GM18907 (cell line): ENCODE measurements at regions not wholly inside any gene's neighbourhood (a gene's known extent, or its start where the extent isn't known, plus 50 kb on each side); places are given as distances from the start of the nearest gene placed in this dataset.

Experiments used
- ATAC-seq: cut with Tn5 transposase; IDR thresholded peaks from one replicate; pipeline ENCODE4 v1.9.1; 2021; ENCODE audit warnings: mild to moderate bottlenecking, moderate library complexity; ENCODE audit not compliant: unreplicated experiment

DNA sequence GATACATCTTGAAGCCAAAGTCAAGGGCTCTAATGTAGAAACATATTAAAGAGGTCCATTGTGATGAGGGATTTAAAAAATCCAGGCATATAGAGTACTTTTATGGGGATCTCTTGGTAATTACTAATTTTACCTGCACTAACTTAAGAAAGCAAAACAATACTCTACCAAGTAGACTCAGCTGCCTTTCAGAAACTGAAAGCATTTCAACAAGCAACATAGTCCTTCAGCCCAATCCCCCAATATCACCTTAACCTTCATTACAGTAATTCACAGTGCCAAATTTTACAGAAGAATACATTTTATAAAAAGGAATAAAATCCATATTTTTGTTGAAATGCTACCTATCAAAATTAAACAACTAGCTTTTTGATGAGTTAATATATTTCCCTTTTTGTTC, 422.9 kb downstream of the DTHD1 start:
- no peak for ATAC-seq

GRCh38 chr4:36709991-36710390, 428.6 kb downstream of the DTHD1 start:
- no peak for ATAC-seq

GRCh38 chr4:36712013-36712412, 430.6 kb downstream of the DTHD1 start:
- no peak for ATAC-seq

DNA sequence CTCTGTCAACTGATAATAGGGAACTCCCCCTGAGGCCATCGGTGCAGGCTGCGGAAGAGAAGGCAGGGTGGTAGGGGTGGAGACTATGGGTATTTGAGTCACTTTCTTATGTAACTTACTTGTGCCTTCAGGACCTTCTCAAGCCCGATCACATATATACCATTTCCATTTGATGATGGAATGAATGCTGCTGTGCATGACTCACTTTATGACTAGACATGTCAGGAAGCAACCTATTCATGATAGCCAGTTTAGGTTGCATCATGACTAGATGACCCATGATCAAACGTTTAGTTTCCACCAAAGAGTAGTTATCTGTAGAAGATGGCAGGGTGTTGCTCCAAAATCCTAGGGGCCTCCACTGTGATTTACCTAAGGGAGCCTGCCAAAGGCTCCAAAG, 435.5 kb downstream of the DTHD1 start:
- ATAC-seq = no peak

DNA sequence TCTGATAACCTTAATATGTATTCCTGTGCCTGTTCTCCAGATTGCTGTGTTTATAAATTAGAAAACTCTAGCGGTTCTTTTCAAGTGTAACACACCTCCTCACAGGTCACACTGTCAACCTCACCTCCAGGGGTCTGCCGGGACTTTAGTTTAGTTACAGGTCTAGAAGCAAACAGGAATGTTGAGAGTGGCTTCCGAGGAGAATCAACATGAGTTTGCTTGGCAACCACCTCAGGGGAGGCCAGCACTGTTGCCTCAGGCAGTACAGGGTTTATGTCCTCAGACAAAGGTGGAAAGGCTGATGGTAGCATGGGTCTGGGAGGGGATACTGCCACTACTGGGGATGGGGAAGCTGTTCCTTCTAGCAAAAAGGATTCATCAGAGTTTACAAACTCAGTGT, 438.0 kb downstream of the DTHD1 start:
- ATAC-seq = no peak

GRCh38 chr4:36722986-36723385, 441.6 kb downstream of the DTHD1 start:
- no peak for ATAC-seq

DNA sequence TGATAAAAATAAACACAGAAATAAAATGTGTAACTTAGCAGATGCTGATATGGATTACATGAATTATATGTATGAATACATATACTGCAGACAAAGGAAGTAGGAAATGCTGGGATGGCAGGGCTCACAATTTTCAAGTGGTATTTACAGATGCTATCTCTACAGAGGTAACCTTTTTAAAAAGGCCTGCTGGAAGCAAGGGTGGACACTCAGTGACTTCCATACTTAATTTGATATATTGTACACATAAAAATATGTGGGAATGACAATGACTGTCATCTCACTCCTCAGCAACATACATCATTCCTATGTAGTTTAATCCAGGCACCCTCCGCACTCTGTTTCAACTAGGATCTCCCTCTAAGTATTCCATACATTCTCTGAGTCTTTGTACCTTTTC, 452.9 kb downstream of the DTHD1 start:
- no peak for ATAC-seq

DNA sequence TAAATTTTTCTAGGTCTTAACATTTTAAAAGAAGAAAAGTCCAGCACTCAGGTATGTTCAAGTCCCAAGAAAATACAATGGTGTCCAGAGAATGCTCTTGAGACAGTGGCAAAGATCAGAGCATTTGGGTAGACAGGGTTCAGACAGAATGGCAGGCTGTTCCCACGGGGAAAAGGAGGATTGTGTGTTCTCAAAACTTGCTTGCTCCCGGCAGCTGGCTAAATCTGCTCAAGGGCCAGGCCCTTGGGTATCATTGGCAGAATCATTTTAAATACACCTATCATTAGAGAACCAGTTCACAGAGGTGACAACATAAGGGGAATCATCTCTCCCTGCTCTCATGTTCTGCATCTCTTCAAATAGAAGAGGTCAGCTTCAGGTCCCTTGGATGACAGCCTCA, 456.3 kb downstream of the DTHD1 start:
- ATAC-seq = no peak

- ATAC-seq = no peak
These were observed 459.4 kb downstream of the DTHD1 start for GRCh38 chr4:36740796-36741310.

- ATAC-seq = no peak
These were observed 466.1 kb downstream of the DTHD1 start for GRCh38 chr4:36747277-36748129.

DNA sequence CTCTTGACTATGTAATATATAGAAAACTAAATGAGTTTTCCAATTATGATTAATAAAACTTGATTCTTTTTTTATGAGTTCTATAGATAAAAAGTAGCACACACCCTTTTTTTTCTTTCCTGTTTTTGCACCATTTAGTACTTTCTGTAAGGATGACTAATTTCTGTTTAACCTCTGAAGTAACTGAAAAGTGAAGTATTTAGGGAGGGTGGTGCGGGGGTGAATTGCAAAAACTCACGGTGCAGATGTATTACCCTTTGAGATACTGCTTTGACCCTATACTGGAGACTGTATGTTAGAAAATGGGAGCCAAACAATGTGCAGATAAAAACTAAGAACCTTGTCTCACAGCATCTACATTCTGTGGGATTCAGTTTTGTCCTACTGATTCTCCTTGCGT, 471.6 kb downstream of the DTHD1 start:
- ATAC-seq = no peak

- ATAC-seq = no peak
These were observed 476.3 kb downstream of the DTHD1 start for GRCh38 chr4:36757580-36758311.

- no peak for ATAC-seq
These were observed 477.1 kb downstream of the DTHD1 start for GRCh38 chr4:36758312-36759178.

- no peak for ATAC-seq
These were observed 480.2 kb downstream of the DTHD1 start for GRCh38 chr4:36761607-36762006.

GRCh38 chr4:36763814-36764213, 480.7 kb upstream of the NWD2 start:
- no peak for ATAC-seq

GRCh38 chr4:36767596-36767995, 476.9 kb upstream of the NWD2 start:
- no peak for ATAC-seq

DNA sequence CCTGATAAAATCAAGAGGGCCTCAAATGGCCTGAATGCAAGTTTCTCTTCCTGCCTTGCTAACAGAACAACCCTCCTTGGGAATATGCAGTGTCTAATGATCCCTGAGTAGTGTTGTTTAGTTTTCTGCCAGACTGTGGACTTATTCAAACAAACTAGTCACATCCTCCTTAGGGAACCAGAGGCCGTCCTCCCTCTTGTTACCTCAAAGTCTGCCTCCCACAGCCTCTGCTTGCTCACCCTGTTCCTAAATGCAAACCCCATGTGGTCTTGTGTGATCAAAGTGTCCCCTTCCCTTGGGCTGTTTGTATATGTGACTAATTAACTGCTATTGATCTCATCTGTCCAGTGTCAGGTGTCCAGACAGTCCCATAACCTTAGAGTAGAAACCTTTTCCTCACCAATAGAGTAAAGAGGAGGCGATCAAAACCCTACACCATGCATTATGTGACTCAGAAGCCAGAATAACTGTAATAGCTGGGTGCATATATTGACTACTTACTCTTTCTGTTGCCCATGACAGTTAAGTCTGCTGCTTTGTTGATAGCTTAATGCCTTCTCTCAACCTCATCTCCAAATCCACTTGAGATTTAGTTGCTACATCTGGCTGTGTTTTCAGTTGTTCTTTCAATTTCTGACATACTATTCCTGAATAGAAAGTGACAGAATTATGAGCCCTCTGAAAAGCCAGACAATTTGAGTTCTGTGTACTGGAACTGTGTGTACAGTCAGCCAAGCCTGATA, 473.0 kb upstream of the NWD2 start:
- ATAC-seq = peak; percentile 48

DNA sequence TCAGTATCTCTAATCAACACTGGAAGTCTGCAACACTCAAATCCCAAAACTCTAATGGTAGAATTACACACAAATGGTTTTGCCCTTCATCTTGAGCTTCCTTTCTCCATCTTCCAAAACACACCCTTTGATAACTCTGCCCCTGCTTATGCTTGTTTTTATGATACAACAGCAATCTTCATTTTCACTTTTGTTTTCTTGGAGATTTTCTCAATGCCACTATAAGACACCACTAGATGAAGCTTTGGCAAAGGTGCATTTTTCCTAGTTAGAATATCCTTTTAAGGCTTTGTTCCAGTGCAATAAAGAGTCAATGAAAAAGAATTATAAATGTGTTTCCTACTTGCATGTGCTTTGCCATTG, 472.4 kb upstream of the NWD2 start:
- ATAC-seq = peak; percentile 35

- no peak for ATAC-seq
These were observed 471.1 kb upstream of the NWD2 start for GRCh38 chr4:36773467-36773866.

GRCh38 chr4:36775544-36775943, 469.0 kb upstream of the NWD2 start:
- ATAC-seq = no peak

DNA sequence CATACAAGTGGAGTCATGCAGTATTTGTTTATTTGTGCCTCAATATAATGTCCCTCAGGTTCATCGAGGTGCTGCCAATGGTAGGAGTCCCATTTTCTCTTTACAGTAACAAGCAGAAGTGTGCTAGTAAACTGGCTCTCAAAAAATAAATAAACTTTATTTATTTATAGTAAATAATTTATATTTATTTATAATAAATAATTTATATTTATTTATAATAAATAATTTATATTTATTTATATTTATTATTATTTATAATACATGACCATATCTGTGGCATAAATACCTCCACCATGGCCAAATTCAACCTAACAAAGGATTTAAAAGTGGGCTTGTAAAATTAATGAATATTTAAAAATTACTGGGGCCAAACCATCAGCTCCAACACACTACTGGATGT, 464.9 kb upstream of the NWD2 start:
- no peak for ATAC-seq
